ENCODE measurements at regions not wholly inside any gene's neighbourhood (a gene's known extent, or its start where the extent isn't known, plus 50 kb on each side); places are given as distances from the start of the nearest gene placed in this dataset.

GRCh38 chr15:62578546-62578945 lies 413.5 kb upstream of the C2CD4B start:
- DNase-seq: no peak
- no peak overlapping the region for H3K27ac Mint-ChIP-seq
- H3K4me1 Mint-ChIP-seq: no peaks in the 10 kb centered on the region
- no peaks in the 10 kb centered on the region for H3K9me3 Mint-ChIP-seq
- no peaks in the 10 kb centered on the region for H3K36me3 Mint-ChIP-seq
- H3K27me3 Mint-ChIP-seq: peaks cover 19% of the 10 kb centered on the region
- H3K4me3 Mint-ChIP-seq: no peak overlapping the region

GRCh38 chr15:62578960-62579359 lies 413.9 kb upstream of the C2CD4B start:
- Mint-ChIP-seq H3K27me3 (peaks cover 19% of the 10 kb centered on the region), H3K36me3 (no peaks in the 10 kb centered on the region), H3K27ac (no peak overlapping the region), H3K4me1 (no peaks in the 10 kb centered on the region), H3K4me3 (no peak overlapping the region), H3K9me3 (no peaks in the 10 kb centered on the region)
- DNase-seq: no peak

GRCh38 chr15:62579842-62580241 lies 414.8 kb upstream of the C2CD4B start:
- Mint-ChIP-seq H3K9me3 (no peaks in the 10 kb centered on the region), H3K36me3 (no peaks in the 10 kb centered on the region), H3K27me3 (peaks cover 14% of the 10 kb centered on the region), H3K4me3 (no peak overlapping the region), H3K4me1 (no peaks in the 10 kb centered on the region), H3K27ac (no peak overlapping the region)
- DNase-seq: no peak

GRCh38 chr15:62582580-62582979 lies 417.5 kb upstream of the C2CD4B start:
- H3K27ac Mint-ChIP-seq: no peak overlapping the region
- peaks cover 6% of the 10 kb centered on the region for H3K27me3 Mint-ChIP-seq
- H3K4me1 Mint-ChIP-seq: no peaks in the 10 kb centered on the region
- H3K36me3 Mint-ChIP-seq: no peaks in the 10 kb centered on the region
- no peak overlapping the region for H3K4me3 Mint-ChIP-seq
- DNase-seq: no peak
- H3K9me3 Mint-ChIP-seq: no peaks in the 10 kb centered on the region

GRCh38 chr15:62584301-62585235 lies 419.5 kb upstream of the C2CD4B start:
- H3K4me3 Mint-ChIP-seq: no peak overlapping the region
- DNase-seq: no peak
- H3K4me1 Mint-ChIP-seq: no peaks in the 10 kb centered on the region
- H3K27me3 Mint-ChIP-seq: peaks cover 9% of the 10 kb centered on the region
- H3K9me3 Mint-ChIP-seq: no peaks in the 10 kb centered on the region
- no peak overlapping the region for H3K27ac Mint-ChIP-seq
- no peaks in the 10 kb centered on the region for H3K36me3 Mint-ChIP-seq

GRCh38 chr15:62588938-62589670 lies 424.0 kb upstream of the C2CD4B start:
- Mint-ChIP-seq H3K4me3 (no peak overlapping the region), H3K27ac (no peak overlapping the region), H3K36me3 (no peaks in the 10 kb centered on the region), H3K9me3 (no peaks in the 10 kb centered on the region), H3K27me3 (peaks cover 3% of the 10 kb centered on the region), H3K4me1 (no peaks in the 10 kb centered on the region)
- no peak for DNase-seq

GRCh38 chr15:62591842-62592838 lies 427.1 kb upstream of the C2CD4B start:
- Mint-ChIP-seq H3K27me3 (peaks cover 16% of the 10 kb centered on the region), H3K36me3 (no peaks in the 10 kb centered on the region), H3K4me3 (no peak overlapping the region), H3K9me3 (no peaks in the 10 kb centered on the region), H3K4me1 (no peaks in the 10 kb centered on the region), H3K27ac (no peak overlapping the region)
- no peak for DNase-seq

- Mint-ChIP-seq H3K36me3 (no peaks in the 10 kb centered on the region), H3K9me3 (no peaks in the 10 kb centered on the region), H3K27me3 (peaks cover 18% of the 10 kb centered on the region), H3K4me1 (no peaks in the 10 kb centered on the region), H3K4me3 (no peak overlapping the region), H3K27ac (no peak overlapping the region)
- DNase-seq: no peak
These were observed 427.8 kb upstream of the C2CD4B start for GRCh38 chr15:62592920-62593319.

GRCh38 chr15:62593681-62594399 lies 428.8 kb upstream of the C2CD4B start:
- H3K27ac Mint-ChIP-seq: no peak overlapping the region
- H3K9me3 Mint-ChIP-seq: no peaks in the 10 kb centered on the region
- H3K27me3 Mint-ChIP-seq: peaks cover 19% of the 10 kb centered on the region
- no peaks in the 10 kb centered on the region for H3K4me1 Mint-ChIP-seq
- no peak for DNase-seq
- H3K36me3 Mint-ChIP-seq: no peaks in the 10 kb centered on the region
- no peak overlapping the region for H3K4me3 Mint-ChIP-seq

- no peak for DNase-seq
- H3K4me1 Mint-ChIP-seq: no peaks in the 10 kb centered on the region
- no peak overlapping the region for H3K27ac Mint-ChIP-seq
- no peak overlapping the region for H3K4me3 Mint-ChIP-seq
- peaks cover 18% of the 10 kb centered on the region for H3K27me3 Mint-ChIP-seq
- no peaks in the 10 kb centered on the region for H3K9me3 Mint-ChIP-seq
- no peaks in the 10 kb centered on the region for H3K36me3 Mint-ChIP-seq
These were observed 433.1 kb upstream of the C2CD4B start for GRCh38 chr15:62598217-62598616.

GRCh38 chr15:62599791-62600777 lies 435.0 kb upstream of the C2CD4B start:
- no peak overlapping the region for H3K4me3 Mint-ChIP-seq
- H3K36me3 Mint-ChIP-seq: no peaks in the 10 kb centered on the region
- H3K9me3 Mint-ChIP-seq: no peaks in the 10 kb centered on the region
- no peak overlapping the region for H3K27ac Mint-ChIP-seq
- DNase-seq: no peak
- H3K27me3 Mint-ChIP-seq: peaks cover 11% of the 10 kb centered on the region
- H3K4me1 Mint-ChIP-seq: no peaks in the 10 kb centered on the region

GRCh38 chr15:62601777-62602545 lies 436.9 kb upstream of the C2CD4B start:
- Mint-ChIP-seq H3K9me3 (no peaks in the 10 kb centered on the region), H3K36me3 (no peaks in the 10 kb centered on the region), H3K27me3 (peaks cover 7% of the 10 kb centered on the region), H3K4me3 (no peak overlapping the region), H3K27ac (no peak overlapping the region), H3K4me1 (no peaks in the 10 kb centered on the region)
- DNase-seq: no peak

- H3K4me1 Mint-ChIP-seq: no peaks in the 10 kb centered on the region
- no peaks in the 10 kb centered on the region for H3K9me3 Mint-ChIP-seq
- DNase-seq: no peak
- no peaks in the 10 kb centered on the region for H3K36me3 Mint-ChIP-seq
- peaks cover 10% of the 10 kb centered on the region for H3K27me3 Mint-ChIP-seq
- no peak overlapping the region for H3K4me3 Mint-ChIP-seq
- no peak overlapping the region for H3K27ac Mint-ChIP-seq
These were observed 438.7 kb upstream of the C2CD4B start for GRCh38 chr15:62603742-62604141.

Measured in activated naive CD8-positive, alpha-beta T cell treated with anti-CD3 and anti-CD28 coated beads for 36 hours (primary cell).